ENCODE measurements at regions not wholly inside any gene's neighbourhood (a gene's known extent, or its start where the extent isn't known, plus 50 kb on each side); places are given as distances from the start of the nearest gene placed in this dataset.
"Not testable (repeated sequence)": the region's sequence is repeated elsewhere in the genome, so short reads cannot be mapped to it uniquely, and the experiment has no call there.

DNA sequence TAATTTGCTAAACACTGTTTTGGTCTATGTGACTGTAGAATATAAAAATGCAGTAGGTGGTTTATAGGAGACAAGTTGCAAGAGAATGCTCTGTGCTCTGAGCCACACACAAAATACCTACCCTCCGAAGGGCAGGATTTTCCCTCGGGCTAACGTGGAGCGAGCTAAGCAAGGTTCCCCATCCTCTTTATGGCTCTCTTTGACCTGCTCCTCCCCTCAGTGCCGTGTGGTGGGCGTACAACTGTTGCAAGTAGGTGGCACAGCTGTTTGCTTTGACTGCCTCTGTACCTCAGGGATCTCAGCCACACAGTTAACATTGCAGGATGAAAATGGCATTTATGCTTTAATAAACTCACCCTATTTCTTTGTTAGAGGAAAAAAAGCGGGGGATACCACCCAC, 339.1 kb downstream of the SATB1 start:
- no peaks in the 10 kb centered on the region for H3K9me3 Mint-ChIP-seq
- H3K4me1 Mint-ChIP-seq (ENCODE audit: low read depth), result peaks cover 10% of the 10 kb centered on the region
- no peaks in the 10 kb centered on the region for H3K9me3 ChIP-seq (ENCODE audit: control insufficient read depth in 1 of 2, insufficient read depth in 1 of 2, low read length in 2 of 2)
- TF ChIP-seq, protein P1, sequence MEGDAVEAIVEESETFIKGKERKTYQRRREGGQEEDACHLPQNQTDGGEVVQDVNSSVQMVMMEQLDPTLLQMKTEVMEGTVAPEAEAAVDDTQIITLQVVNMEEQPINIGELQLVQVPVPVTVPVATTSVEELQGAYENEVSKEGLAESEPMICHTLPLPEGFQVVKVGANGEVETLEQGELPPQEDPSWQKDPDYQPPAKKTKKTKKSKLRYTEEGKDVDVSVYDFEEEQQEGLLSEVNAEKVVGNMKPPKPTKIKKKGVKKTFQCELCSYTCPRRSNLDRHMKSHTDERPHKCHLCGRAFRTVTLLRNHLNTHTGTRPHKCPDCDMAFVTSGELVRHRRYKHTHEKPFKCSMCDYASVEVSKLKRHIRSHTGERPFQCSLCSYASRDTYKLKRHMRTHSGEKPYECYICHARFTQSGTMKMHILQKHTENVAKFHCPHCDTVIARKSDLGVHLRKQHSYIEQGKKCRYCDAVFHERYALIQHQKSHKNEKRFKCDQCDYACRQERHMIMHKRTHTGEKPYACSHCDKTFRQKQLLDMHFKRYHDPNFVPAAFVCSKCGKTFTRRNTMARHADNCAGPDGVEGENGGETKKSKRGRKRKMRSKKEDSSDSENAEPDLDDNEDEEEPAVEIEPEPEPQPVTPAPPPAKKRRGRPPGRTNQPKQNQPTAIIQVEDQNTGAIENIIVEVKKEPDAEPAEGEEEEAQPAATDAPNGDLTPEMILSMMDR (IDR thresholded peaks at IDR 0.05), result no peak
- peaks cover 0 to 4% of the 10 kb centered on the region in 2 experiments for H3K27me3 ChIP-seq (ENCODE audit: control insufficient read depth in 1 of 2, insufficient read depth in 2 of 2, low read length in 2 of 2)
- DNase-seq (no peak), ATAC-seq (ENCODE audit: poor library complexity) (no peak)
- no peak overlapping the region for H3K4me3 ChIP-seq (ENCODE audit: low read length)
- intact Hi-C loops (cut with DNase I, micrococcal nuclease), result no loop called here
- no peak overlapping the region for H3K4me3 Mint-ChIP-seq
- no peak overlapping the region for H3K27ac ChIP-seq (ENCODE audit: low read depth in 1 of 2, low read length in 2 of 2)
- H3K36me3 Mint-ChIP-seq (ENCODE audit: low read depth), result no peaks in the 10 kb centered on the region
- ChIA-PET POLR2A (no interaction called here), CTCF (interaction anchor here (0.8 kb wide), 1 partner anchor 9 kb away, joined by 4 read pairs; no protein-coding TSS in a partner anchor)
- peaks cover 10% of the 10 kb centered on the region for H3K27me3 Mint-ChIP-seq
- no peaks in the 10 kb centered on the region for H3K4me1 ChIP-seq (ENCODE audit: insufficient read depth, low read length)
- H3K36me3 ChIP-seq (ENCODE audit: insufficient read depth, low read length), result no peaks in the 10 kb centered on the region
- H3K27ac Mint-ChIP-seq, result no peak overlapping the region

GRCh38 chr3:18085429-18085828, 339.7 kb downstream of the SATB1 start:
- Histone ChIP-seq H3K27me3 (ENCODE audit: control insufficient read depth in 1 of 2, insufficient read depth in 2 of 2, low read length in 2 of 2) (peaks cover 0 to 4% of the 10 kb centered on the region in 2 experiments), H3K27ac (ENCODE audit: low read depth in 1 of 2, low read length in 2 of 2) (no peak overlapping the region), H3K4me1 (ENCODE audit: insufficient read depth, low read length) (no peaks in the 10 kb centered on the region), H3K36me3 (ENCODE audit: insufficient read depth, low read length) (no peaks in the 10 kb centered on the region), H3K4me3 (ENCODE audit: low read length) (no peak overlapping the region), H3K9me3 (ENCODE audit: control insufficient read depth in 1 of 2, insufficient read depth in 1 of 2, low read length in 2 of 2) (no peaks in the 10 kb centered on the region)
- no peak for ATAC-seq (ENCODE audit: poor library complexity)
- ChIA-PET CTCF (no interaction called here), POLR2A (no interaction called here)
- Mint-ChIP-seq H3K36me3 (ENCODE audit: low read depth) (no peaks in the 10 kb centered on the region), H3K27ac (no peak overlapping the region), H3K27me3 (peaks cover 10% of the 10 kb centered on the region), H3K4me1 (ENCODE audit: low read depth) (peaks cover 10% of the 10 kb centered on the region), H3K9me3 (no peaks in the 10 kb centered on the region), H3K4me3 (no peak overlapping the region)
- TF ChIP-seq, protein P1 (IDR thresholded peaks at IDR 0.05), result no peak
- no peak for DNase-seq
- intact Hi-C loops (cut with DNase I, micrococcal nuclease), result no loop called here

GRCh38 chr3:18083273-18083590, 340.8 kb upstream of the TBC1D5 start:
- H3K27ac ChIP-seq (ENCODE audit: low read depth in 1 of 2, low read length in 2 of 2); H3K4me3 ChIP-seq (ENCODE audit: low read length); H3K4me1 Mint-ChIP-seq (ENCODE audit: low read depth); H3K36me3 Mint-ChIP-seq (ENCODE audit: low read depth); intact Hi-C loops (cut with DNase I, micrococcal nuclease); DNase-seq; H3K9me3 Mint-ChIP-seq; H3K27me3 Mint-ChIP-seq; H3K36me3 ChIP-seq (ENCODE audit: insufficient read depth, low read length); ATAC-seq (ENCODE audit: poor library complexity); CTCF ChIA-PET; H3K9me3 ChIP-seq (ENCODE audit: control insufficient read depth in 1 of 2, insufficient read depth in 1 of 2, low read length in 2 of 2); H3K27ac Mint-ChIP-seq; H3K4me3 Mint-ChIP-seq; H3K27me3 ChIP-seq (ENCODE audit: control insufficient read depth in 1 of 2, insufficient read depth in 2 of 2, low read length in 2 of 2); POLR2A ChIA-PET; H3K4me1 ChIP-seq (ENCODE audit: insufficient read depth, low read length): not testable (repeated sequence)

- no peak overlapping the region for H3K27ac Mint-ChIP-seq
- CTCF ChIA-PET, result no interaction called here
Observed at GRCh38 chr3:18082551-18083272, 340.3 kb upstream of the TBC1D5 start.

More at GRCh38 chr3:18082551-18083272, 340.3 kb upstream of the TBC1D5 start:
- no peak overlapping the region for H3K4me3 Mint-ChIP-seq
- H3K9me3 Mint-ChIP-seq, result no peaks in the 10 kb centered on the region
- Histone ChIP-seq H3K4me1 (ENCODE audit: insufficient read depth, low read length) (no peaks in the 10 kb centered on the region), H3K27me3 (ENCODE audit: control insufficient read depth in 1 of 2, insufficient read depth in 2 of 2, low read length in 2 of 2) (peaks cover 0 to 4% of the 10 kb centered on the region in 2 experiments), H3K4me3 (ENCODE audit: low read length) (no peak overlapping the region), H3K27ac (ENCODE audit: low read depth in 1 of 2, low read length in 2 of 2) (no peak overlapping the region), H3K9me3 (ENCODE audit: control insufficient read depth in 1 of 2, insufficient read depth in 1 of 2, low read length in 2 of 2) (no peaks in the 10 kb centered on the region), H3K36me3 (ENCODE audit: insufficient read depth, low read length) (no peaks in the 10 kb centered on the region)
- TF ChIP-seq, protein P1 (IDR thresholded peaks at IDR 0.05), result no peak
- H3K27me3 Mint-ChIP-seq, result peaks cover 10% of the 10 kb centered on the region
- H3K4me1 Mint-ChIP-seq (ENCODE audit: low read depth), result peaks cover 2% of the 10 kb centered on the region
- intact Hi-C loops (cut with DNase I, micrococcal nuclease), result no loop called here
- H3K36me3 Mint-ChIP-seq (ENCODE audit: low read depth), result no peaks in the 10 kb centered on the region
- POLR2A ChIA-PET, result no interaction called here
- ATAC-seq (ENCODE audit: poor library complexity) (no peak), DNase-seq (no peak)
